Activated CD4-positive, alpha-beta T cell treated with anti-CD3 and anti-CD28 coated beads, Interleukin-2, amount 50 U/mL, for 4 hours (primary cell): ENCODE measurements at regions not wholly inside any gene's neighbourhood (a gene's known extent, or its start where the extent isn't known, plus 50 kb on each side); places are given as distances from the start of the nearest gene placed in this dataset.
"Not testable (repeated sequence)": the region's sequence is repeated elsewhere in the genome, so short reads cannot be mapped to it uniquely, and the experiment has no call there.

Source experiments
- DNase-seq, 2 experiments: peaks; one replicate each; pipeline ENCODE4 v3.0.0-alpha.2; 2020

GRCh38 chr5:131107128-131107527 lies 57.9 kb downstream of the HINT1 start:
- DNase-seq: no peak

DNA sequence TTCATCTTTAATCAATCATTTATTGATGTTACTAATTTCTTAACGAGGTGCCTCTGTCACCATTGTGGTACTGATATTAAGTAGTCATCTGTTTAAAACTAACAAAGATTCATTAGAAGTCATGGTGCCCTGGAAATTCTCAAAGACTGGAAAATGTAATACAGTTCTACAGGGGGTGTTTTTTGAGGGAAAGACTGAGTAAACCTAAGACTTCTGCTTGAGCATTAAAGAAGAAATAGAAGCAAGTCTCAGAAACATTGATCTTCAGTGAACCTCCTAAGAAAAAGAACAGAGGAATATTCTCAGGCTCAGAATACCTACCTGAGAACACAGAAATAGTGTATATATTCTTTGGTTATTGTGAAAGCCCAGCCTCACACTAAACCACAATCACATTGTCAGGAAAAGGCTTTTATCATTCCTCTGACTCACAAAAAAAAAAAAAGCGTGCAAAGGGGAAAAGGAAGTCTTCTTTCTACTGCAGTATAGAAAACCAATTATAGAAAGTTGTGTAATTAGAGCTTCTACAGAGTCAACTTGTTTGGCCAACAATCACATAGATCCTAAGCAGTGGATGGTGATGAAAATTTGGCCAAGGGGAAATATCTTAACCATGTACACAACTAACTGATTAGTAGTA lies 60.8 kb downstream of the HINT1 start:
- no peak for DNase-seq

DNA sequence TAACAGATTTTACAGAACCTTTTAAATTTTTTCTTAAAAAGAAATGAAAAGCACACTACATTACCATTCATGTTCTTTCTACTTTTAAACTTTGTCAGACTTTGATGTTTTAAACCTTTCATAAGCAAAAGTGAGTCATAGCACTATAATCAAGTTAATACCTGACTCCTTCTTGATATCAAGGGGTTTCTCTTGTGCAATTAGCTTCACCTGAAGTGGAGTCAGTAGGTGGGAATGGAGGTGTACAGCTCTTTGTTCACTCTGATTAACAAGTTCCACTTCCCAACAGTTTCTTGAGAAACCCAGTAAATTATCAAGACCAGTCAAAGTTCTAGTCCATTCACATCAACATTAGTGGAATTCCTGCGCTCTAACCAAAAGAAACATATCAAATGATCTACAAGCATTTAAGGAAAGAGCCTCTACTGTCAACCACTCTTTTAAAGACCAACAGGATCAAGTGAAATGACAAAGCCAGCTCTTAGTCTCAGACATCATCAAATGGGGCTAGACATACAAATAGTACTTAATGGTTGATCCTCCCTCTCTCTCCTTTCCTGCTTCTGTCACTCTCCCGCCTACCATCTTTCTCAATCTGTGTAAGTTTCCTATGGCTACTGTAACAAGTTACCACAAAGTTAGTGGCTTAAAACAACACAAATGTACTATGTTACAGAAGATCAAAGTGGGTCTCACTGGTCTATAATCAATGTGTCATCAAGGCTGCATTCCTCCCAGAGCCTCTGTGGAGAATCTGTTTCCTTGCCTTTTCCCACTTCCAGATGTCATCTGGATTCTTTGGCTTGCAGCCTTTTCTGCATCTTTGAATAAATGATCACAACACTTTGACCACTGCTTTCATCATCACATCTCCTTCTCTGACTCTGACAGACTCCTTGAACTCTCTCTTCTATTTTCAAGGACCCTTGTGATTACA lies 68.0 kb downstream of the HINT1 start:
- DNase-seq: no peak

DNA sequence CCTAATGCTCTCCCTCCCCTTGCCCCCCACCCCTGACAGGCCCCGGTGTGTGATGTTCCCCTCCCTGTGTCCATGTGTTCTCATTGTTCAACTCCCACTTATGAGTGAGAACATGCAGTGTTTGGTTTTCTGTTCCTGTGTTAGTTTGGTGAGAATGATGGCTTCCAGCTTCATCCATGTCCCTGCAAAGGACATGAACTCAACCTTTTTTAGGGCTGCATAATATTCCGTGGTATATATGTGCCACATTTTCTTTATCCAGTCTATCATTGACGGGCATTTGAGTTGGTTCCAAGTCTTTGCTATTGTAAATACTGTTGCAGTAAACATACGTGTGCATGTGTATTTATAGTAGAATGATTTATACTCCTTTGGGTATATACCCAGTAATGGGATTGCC lies 69.5 kb downstream of the HINT1 start:
- DNase-seq: not testable (repeated sequence)

DNA sequence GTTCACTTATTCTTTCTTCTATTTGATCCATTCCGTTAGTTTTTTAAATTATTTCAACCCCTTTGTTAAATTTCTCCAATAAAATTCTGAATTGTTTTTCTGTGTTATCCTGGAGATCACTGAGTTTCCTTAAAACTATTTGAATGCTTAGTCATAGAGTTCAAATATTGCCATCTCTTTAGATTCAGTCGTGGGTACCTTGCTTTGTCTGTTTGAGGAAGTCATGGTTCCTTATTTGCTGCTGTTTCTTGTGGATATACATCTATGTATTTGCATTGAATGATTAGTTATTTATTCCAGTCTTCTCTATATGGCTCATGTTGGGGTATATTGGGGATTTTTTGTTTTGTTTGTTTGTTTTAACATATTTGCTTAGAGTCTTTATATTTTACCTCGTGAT lies 80.6 kb downstream of the HINT1 start:
- no peak for DNase-seq

DNA sequence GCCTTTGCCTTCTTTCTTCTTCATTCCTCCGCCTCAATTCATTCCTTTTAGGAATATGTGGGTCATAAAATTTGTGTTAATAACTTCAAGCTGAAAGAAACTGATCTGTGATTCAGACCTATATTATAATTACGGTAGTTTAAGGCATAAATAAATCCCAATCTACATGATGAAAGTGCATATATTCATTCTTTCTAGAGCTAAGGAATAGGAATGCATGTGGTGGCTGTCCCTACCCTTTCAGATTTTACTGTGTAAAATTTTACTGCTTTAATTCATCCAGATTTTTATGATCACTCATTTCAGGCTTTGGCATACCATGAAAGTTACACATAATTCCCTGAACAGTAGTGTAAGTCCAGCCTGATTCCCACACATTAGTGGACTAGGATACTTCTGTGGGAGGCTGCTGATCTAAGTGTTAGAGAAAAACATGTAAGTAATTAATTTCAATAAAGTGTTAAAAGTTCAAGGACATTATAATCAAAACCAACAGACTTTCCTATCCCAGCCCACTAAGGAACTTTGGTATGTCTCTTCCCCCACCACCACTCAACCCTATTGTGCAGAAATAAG lies 83.1 kb downstream of the HINT1 start:
- DNase-seq: no peak

GRCh38 chr5:131081374-131081773 lies 83.7 kb downstream of the HINT1 start:
- no peak for DNase-seq

GRCh38 chr5:131079232-131079631 lies 85.8 kb downstream of the HINT1 start:
- DNase-seq: no peak

DNA sequence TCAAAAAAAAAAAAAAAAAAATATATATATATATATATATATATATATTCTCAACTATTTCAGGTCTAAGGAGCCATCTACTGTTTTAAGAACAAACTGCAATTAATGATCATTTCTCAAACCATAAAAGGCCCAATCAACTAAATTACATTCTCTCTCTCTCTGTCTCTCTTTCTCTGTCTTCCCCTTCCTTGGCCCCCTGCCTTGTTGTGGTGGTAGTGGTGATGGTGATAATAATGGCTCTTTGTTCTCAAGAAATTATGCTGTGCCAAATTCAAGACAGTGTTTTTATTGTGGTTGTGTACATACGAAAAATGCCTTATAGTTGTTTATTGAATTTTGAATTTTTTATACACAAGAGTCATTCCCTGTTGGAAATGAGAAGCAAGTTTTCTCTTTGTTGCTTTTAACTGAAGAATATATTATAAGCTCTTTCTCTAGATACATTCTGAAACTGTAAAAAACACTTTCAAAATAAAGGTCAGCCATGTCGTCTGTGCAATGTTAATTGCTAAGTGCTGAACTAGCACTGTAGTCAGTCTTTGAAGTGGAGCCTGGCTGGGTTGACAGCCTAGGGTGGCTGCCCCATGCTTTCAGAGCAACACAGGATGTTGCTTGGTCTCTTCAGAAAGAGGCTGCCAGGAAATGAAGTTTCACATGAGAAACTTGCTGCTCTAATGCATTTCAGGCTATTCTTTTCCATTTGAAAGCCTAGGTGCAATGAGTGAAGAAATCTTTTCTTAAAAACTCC lies 96.0 kb downstream of the HINT1 start:
- peak; percentile 33 to 38 for DNase-seq

- DNase-seq: no peak
These were observed 97.0 kb downstream of the HINT1 start for GRCh38 chr5:131068076-131068475.

DNA sequence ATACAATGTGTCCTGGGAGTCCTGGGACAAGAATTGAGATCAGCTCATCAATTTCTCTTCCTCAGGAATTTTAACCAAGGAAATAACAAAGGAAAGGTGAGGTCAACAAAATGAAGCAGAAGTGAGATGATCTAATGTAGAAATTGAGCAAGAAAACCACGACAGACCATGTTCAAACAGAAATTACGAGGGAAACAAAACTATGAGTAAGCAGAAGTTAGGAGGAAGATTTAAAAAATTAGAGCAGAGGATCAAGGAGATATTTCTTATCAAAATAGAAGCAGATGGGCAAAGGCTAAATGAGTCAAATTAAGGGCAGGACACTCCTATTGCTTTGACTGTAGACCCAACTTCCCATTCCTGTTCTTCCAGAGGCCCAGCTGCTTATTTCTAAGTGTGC lies 97.4 kb downstream of the HINT1 start:
- DNase-seq: no peak

GRCh38 chr5:131064669-131065371 lies 100.2 kb downstream of the HINT1 start:
- DNase-seq: no peak

GRCh38 chr5:131042021-131042789 lies 122.9 kb downstream of the HINT1 start:
- DNase-seq: no peak

- no peak for DNase-seq
These were observed 141.6 kb downstream of the HINT1 start for GRCh38 chr5:131023498-131023865.

GRCh38 chr5:131022811-131023497 lies 142.1 kb downstream of the HINT1 start:
- DNase-seq: no peak

DNA sequence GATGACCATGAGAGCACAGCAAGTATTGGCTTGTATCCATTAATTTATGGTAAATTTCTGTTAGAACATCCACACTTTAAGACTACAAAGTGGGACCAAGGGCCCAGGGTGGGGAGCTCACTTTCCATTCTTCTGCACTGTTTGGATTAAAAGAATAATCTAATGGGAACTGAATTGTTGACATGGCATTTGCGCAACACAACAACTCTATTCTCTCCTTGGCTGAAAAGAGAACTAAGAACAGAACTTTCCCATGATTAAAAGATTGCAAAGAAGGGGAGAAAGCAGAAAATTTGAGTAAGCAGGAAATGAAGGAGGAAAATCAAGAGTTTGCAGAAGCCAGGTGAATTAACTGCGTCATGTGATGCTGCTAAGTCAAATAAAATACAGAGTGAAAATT lies 143.4 kb downstream of the HINT1 start:
- no peak for DNase-seq

- DNase-seq: no peak
These were observed 145.3 kb downstream of the HINT1 start for GRCh38 chr5:131019601-131020315.

GRCh38 chr5:131019111-131019510 lies 145.9 kb downstream of the HINT1 start:
- no peak for DNase-seq

GRCh38 chr5:131008329-131008728 lies 156.7 kb downstream of the HINT1 start:
- no peak for DNase-seq

GRCh38 chr5:131005963-131006684 lies 158.9 kb downstream of the HINT1 start:
- no peak for DNase-seq
